GM18873 (cell line): ENCODE measurements at regions not wholly inside any gene's neighbourhood (a gene's known extent, or its start where the extent isn't known, plus 50 kb on each side); places are given as distances from the start of the nearest gene placed in this dataset.
"Not testable (repeated sequence)": the region's sequence is repeated elsewhere in the genome, so short reads cannot be mapped to it uniquely, and the experiment has no call there.

ENCODE experiments used
- ATAC-seq: cut with Tn5 transposase; IDR thresholded peaks from one replicate; pipeline ENCODE4 v1.9.1; 2021; ENCODE audit warnings: mild to moderate bottlenecking, moderate library complexity, moderate number of reproducible peaks; ENCODE audit not compliant: unreplicated experiment, low FRiP score

DNA sequence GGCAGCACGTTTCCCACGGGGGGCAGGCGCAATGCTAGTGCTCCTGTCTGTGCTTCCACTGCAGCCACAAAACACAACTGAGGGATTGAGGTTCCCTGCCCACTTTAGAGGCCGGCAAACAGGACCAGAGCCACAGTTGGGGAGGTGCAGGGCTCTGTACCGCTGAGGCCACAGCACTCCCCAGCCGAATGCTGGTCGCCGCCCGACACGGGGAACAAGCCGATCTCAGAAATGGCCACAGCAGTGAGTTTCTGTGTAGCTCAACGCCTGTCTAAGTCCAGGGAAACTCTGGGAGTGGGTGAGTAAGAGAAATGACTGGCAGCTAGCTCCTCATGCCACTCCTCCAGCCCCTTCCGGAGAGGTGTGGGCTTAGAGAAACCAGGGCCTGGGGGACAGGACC is 194.0 kb upstream of the VWC2 start:
- no peak for ATAC-seq

- ATAC-seq, result no peak
Observed at GRCh38 chr7:49580000-49580399, 193.4 kb upstream of the VWC2 start.

DNA sequence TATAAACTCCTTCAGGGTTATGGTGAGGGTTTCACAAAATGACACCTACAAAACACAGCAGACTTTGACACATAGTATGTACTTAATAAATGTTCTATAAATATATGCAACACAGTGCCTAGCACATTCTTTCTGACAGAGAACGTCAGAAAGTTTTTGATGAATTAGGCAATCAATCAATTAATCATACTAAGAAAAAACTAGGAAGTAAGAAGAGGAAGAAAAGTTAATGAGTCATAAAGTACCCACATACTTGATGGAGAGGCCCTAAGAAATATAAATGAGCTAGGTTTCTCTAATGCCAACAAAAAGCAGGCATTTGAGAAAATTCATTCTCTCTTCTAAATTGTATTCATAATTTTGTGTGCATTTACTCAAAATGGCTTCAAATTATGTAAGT is 192.7 kb upstream of the VWC2 start:
- ATAC-seq, result no peak

- ATAC-seq, result no peak
Observed at GRCh38 chr7:49583440-49583839, 190.0 kb upstream of the VWC2 start.

DNA sequence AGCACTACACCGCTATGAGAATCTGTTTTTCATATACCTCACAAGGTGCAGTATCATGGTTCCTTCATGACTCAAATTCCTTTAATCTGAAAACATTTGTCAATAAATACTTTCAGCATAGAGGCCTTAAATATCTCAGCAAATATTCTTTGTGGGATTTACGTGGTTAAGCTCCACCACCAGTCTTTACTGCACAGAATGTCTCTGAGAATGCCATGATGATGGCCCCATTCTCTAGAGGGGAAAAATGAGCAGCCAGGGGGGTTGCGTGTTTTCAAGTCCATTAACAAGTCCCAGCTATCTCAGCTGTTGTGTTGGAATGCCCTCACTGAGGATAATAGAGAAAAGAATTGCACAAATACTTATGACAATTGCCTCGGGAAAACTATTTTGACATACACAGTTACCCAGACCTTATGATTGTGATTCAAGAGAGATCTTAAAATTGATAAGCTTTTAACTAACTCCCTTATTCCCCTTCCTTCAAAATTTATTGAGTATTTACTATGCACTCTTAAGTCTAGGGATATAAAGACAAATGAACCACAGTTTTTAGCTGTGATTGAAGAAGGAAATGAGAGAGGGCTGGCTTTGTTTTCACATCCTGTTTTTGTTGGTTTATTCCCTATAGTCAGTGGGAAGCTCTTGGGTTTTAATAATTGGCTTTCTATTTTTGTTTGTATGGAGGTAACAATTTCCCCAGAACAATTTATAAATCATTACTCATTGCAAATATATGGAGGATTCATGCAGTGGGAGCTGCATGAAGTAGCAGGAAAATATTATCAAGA is 176.5 kb upstream of the VWC2 start:
- no peak for ATAC-seq

GRCh38 chr7:49597805-49598204 is 175.6 kb upstream of the VWC2 start:
- ATAC-seq, result no peak

DNA sequence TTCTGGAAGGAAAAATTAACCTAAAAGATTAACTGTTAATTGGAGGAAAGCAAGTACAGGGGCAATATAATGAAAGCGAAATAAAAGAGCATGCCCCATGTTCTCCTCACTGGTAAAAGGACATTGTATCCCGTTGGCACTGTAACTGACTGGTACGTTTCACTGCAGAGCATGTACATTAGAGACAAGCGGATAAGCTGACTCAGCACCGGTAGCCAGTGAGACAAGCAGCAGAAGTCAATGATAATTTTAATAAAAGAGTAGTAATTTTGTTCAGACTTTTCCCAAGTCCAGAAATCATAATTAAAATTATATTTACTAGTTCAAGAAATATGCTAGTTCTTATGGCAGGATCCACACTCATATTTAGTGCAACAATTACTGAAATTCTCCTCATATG is 161.5 kb upstream of the VWC2 start:
- no peak for ATAC-seq

GRCh38 chr7:49613759-49614158 is 159.7 kb upstream of the VWC2 start:
- ATAC-seq, result no peak

GRCh38 chr7:49614974-49615373 is 158.5 kb upstream of the VWC2 start:
- not testable (repeated sequence) for ATAC-seq

DNA sequence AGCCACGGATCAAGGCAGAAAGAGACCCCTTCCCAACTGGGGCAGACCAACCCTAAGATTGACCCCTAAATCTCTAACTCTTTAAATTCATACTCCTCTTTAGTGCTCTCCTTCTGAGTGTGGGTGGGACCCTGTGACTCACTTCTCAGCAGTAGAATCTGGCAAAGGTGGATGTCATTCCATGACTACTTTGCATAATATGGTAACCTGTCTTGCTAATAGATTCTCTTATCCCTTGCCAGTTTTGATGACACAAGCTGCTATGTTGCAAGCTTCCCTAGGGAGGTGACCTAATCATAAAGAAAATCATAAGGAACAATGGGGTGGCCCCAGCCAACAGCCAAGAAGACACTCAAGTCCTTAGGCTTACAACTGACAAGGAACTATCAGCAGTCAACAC is 155.4 kb upstream of the VWC2 start:
- no peak for ATAC-seq

DNA sequence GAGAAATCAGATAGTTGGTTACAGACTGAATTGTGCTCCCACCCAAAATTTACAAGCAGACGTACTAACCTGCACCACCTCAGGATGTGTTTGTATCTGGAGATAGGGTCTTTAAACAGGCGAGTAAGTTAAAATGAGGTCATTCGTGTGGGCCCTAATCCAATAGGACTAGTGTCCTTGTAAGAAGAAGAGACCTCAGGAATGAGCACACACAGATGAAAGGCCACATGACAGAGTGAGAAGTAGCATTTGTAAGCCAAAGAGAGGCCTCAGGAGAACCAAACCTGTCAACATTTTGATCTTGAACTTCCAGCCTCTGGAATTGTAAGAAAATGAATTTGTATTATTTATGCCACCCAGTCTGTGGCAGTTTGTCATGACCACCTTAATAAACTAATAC is 149.5 kb upstream of the VWC2 start:
- no peak for ATAC-seq

GRCh38 chr7:49624611-49625010 is 148.8 kb upstream of the VWC2 start:
- ATAC-seq, result no peak

- ATAC-seq, result no peak
Observed at GRCh38 chr7:49630513-49630912, 142.9 kb upstream of the VWC2 start.

DNA sequence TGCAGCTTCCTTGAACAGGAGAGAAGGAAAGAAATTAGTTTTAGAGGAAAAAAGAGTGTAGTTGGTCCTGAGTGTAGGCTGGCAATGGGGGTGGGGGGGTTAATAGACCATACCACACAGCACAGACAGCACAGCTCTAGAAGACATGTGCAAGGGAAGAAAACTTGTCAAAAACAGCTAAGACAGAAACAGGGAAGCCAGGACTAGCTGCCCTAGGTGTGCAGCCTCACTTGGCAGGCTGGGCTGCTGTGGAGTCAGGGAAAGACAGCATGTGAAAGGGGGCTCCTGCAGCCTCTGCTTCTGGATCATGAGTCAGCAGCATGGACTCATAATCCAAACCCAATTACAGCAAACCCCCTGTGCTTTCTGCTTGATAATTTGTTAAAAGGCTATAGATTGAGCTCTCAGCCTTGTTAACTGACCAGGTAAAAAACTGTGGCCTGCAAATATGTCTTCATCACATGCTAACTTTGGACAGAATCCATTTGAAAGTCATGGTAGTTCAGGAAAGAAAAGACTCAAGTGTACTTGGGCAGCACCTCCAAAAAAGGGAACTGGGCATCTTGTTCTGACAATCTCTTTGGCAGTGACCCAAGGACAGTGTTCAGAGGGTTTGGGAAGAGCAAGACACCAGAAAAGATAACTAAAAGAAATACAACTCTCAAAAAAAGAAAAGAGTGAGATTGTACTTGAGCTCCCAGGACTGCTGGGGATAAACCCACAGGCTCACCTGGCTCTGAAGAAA is 142.2 kb upstream of the VWC2 start:
- ATAC-seq, result no peak

DNA sequence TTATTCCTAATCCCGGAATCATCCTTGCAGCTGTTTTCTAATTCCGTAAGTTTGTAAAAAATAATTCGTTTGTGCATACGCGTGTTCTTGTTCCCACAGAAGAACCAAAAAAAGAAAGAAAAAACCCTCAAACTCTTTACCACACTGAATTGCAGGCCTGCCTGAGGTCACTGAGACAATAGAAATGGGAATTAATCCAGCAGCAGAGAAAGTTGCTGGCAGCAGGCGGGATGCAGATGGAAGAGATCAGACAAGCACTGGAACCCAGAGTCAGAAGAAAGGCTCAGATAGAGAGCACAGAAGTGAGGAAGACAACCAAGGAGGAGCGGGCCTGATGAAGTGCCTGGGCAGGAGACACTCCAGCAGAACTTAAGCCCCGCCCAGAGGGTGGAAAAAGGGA is 141.5 kb upstream of the VWC2 start:
- ATAC-seq, result no peak

GRCh38 chr7:49635800-49636199 is 137.6 kb upstream of the VWC2 start:
- no peak for ATAC-seq

DNA sequence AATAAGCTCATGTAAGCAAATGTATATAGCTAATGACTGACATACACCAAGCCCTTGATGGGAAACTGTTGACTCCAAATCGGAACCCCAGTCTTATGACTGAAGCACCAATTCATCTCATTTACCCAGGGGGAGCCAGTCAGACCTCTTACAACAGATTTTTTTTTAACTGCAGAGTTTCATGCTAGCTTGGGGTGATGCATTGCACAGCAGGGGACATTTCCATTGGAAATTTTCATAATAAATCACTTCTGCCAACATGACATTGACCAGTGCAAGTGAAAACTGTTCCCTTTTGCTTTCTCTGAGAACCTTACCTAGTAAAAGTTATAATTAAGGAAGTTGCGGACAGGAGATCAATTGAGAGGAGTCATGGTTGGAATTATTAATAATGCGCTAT is 137.0 kb upstream of the VWC2 start:
- ATAC-seq, result no peak

- ATAC-seq, result no peak
Observed at GRCh38 chr7:49638166-49638565, 135.3 kb upstream of the VWC2 start.

DNA sequence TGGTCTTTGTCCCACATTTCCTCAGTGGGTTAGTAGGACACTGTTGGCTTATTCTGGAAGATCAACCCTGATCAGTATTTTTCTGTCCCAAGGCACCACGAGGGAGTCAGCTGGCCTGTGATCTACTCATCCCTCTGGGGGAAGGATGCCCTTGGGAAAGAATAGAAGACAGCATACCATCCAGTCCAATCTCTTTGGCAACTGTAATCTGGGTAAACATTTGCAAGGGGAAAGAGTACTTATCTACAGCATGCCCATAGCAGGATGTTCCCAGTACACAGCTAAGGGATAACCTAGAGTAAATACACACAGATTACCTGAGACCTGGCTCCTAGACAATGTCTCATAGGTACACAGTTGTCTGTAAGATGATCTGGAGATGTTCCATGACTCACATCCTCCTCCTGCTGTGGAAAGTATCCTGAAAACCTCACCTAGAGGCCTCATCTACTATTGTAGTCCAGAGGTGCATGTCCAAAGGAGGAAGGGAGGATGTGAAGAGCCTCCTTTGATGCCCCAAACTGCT is 134.3 kb upstream of the VWC2 start:
- ATAC-seq, result no peak

DNA sequence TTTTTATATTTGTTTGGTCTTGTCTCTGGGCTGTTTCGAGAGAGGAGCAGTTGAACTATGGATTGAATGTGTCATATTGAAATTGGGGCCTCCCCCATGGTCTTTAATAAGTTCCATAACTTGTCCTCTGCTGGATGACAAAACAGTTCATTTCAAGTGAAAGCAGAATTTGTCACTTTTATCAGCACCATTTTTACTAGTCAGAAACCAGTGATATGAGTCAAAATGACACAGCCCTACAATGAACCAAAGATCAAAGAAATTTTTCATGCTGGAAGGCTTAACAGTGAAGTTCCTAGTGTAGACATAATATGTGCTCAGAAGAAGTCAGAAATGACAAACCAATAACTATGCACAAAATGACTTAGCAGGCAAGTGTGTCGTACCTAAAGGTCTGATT is 133.6 kb upstream of the VWC2 start:
- no peak for ATAC-seq

GRCh38 chr7:49643321-49643720 is 130.1 kb upstream of the VWC2 start:
- ATAC-seq, result no peak

- no peak for ATAC-seq
Observed at GRCh38 chr7:49643736-49644135, 129.7 kb upstream of the VWC2 start.
